GM18870 (cell line): ENCODE measurements at regions not wholly inside any gene's neighbourhood (a gene's known extent, or its start where the extent isn't known, plus 50 kb on each side); places are given as distances from the start of the nearest gene placed in this dataset.

ENCODE experiments used
- ATAC-seq: cut with Tn5 transposase; IDR thresholded peaks from one replicate; pipeline ENCODE4 v1.9.1; 2021; ENCODE audit warnings: moderate library complexity; ENCODE audit not compliant: unreplicated experiment

GRCh38 chr12:91975891-91976290, 169.8 kb downstream of the BTG1 start:
- no peak for ATAC-seq

DNA sequence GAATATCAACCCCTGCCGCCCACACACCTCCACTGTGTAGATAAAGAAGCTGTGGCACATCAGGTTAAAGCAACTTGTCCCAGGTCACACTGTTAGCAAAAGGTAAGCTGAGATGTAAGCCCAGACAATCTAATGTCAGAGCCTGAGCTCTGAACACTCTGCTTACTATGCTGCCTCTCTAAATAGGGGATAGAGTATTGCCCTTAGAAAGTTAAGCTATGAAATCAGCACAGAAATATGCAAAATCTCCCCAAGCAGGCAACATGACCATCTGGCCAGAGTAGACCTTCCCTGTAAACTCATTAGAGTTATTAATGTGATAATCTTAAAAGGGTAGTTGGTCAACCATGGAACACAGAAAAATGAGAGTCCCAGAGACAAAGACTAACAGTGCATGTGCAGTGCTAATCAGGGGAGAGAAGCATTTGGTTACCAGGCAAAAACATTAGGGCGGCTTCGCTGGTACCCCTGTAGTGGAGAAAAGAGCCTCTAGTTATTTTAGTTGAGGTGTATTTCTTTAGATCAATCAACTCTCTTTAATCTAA, 171.0 kb downstream of the BTG1 start:
- ATAC-seq, result no peak

DNA sequence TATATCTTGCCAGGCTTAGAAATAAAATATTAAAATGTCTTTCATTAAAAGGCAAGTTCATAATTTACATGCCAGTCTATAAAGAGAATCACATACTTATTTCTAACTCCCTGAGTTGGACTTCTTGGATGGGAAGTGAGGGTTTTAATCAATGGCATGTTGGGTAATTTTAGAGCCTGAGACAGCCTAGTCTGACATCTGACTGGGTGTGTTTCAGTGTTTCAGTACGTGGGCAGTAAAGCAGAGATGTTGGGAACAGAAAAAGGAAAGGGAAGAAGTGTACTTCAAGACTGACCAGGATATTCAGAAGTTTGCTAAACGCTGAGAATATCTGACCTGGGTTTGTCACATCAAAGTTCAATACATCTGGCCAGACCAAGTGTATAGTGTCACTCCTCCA, 171.8 kb downstream of the BTG1 start:
- no peak for ATAC-seq

DNA sequence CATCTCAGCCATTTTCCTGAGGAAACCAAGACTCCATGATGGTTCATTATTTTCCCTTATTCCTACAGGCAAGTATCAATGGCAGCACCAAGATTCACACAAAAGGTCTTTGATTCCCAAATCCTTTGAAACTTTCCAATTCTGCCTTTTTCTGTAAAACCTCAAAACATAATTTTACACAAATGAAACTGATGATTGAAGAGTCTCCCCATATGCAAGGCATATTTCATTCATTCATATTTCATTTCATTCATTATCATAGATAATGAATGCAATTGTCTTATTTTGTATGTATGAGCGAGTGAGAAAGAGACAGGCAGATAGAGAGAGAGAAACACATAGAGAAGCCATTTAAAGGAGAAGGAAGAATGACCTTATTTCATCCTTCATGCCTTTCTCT, 172.8 kb downstream of the BTG1 start:
- ATAC-seq, result no peak

- no peak for ATAC-seq
These were observed 176.9 kb downstream of the BTG1 start for GRCh38 chr12:91968777-91969171.

- ATAC-seq, result no peak
These were observed 177.4 kb downstream of the BTG1 start for GRCh38 chr12:91968076-91968776.

DNA sequence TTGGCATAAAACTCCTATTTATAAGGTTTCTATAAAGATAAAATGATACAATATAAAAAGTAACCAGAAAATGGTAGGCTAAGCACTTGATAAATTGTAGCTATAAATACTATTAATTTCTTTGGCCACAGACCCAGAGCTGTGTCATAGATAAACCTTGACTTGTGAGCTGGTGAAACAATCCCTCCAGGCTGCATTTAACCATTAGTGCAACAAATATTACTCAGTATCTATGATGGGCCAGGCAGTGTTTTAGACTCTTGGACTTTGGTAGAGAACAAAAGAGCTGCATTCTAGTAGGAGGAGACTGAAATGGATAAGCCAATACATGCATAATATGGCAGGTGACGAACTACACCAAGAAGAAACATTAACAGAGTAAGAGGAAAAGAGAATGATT, 178.1 kb downstream of the BTG1 start:
- no peak for ATAC-seq

DNA sequence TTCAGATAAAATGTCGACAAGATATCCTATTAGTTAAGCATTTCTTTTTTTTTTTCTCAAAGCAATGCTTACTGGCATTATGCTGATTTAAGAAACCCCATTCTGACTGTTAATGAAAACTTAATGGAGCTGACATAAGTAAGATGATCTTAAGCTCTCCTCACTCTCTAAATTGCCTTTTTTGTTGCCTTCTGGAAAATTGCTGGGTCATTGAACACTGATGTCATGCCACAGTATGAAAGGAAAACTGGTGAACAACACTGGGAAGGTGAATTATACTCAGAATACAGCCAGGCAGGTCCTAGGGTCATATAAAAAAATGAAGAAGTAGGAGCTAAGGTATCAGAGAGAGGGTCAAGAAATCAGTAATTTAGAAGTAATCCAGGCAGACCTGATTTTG, 179.9 kb downstream of the BTG1 start:
- no peak for ATAC-seq

DNA sequence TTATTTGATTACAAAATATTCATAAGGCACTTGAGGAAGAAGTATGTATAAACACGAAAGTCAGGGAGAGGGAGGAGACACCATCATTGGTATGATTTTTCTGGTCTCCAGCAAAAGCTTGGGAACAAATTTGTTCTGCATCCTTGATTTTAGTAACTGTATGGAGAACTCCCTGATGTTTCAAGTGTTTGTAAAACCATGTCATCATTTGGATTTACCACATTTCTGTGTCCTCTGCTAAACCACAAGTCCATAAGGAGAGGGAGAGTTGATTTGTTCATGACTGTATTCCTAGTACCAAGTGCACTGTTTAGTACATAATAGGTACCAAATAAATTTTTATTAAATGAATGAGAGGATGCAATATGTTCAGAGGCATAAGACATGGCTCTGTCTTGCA, 181.1 kb downstream of the BTG1 start:
- no peak for ATAC-seq

- no peak for ATAC-seq
These were observed 186.4 kb downstream of the BTG1 start for GRCh38 chr12:91959220-91959619.

DNA sequence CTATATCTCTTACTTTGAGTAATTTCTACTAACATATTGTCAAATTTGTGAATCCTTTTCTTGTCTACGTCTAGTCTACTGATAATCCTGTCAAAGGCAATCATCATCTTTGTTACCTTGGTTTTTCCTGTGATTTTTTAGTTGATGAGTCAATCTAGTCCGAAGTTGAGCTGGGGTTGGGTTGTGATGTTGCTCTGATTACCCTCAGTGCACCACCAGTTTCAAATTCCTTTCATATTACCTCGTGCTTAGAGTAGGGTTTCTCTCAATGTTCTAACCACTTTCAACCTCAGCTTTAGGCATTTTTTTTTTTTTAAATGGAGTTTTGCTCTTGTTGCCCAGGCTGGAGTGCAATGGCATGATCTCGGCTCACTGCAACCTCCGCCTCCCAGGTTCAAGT, 186.8 kb downstream of the BTG1 start:
- ATAC-seq, result no peak

DNA sequence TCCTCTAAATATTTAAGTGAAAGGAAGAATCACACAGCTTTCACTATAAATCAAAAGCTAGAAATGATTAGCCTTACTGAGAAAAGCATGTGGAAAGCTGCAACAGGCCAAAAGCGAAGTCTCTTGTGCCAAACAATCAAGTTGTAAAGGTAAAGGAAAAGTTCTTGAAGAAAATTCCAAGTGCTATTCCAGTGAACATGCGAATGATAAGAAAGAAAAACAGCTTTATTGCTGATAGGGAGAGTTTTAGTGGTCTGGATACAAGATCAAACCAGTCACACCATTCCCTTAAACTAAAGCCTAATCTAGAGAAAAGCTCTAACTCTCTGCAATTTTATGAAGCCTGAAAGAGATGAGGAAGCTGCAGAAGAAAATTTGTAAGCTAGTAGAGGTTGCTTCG, 190.9 kb downstream of the BTG1 start:
- no peak for ATAC-seq

- no peak for ATAC-seq
These were observed 191.3 kb downstream of the BTG1 start for GRCh38 chr12:91954326-91954725.

DNA sequence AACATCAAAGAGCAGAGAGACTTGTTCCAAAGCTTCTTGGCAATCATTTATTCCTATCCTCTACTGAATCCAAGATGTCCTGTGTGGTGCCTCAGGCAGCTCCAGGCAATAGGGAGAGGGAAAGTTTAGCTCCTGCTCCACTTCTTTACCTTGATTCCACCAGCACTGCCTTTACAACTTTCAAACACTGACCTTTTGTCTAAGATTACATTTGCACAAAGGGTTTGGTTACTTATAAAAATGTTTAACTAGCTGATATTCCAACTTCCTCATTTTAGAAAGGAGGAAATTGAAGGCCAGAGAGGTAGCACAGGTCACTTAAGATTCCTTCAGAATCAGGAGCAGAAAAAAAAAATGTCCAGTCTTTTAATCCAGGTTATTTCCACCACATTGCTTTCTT, 192.7 kb downstream of the BTG1 start:
- no peak for ATAC-seq

GRCh38 chr12:91951571-91951970, 194.1 kb downstream of the BTG1 start:
- ATAC-seq, result no peak

GRCh38 chr12:91948504-91948903, 197.1 kb downstream of the BTG1 start:
- no peak for ATAC-seq

DNA sequence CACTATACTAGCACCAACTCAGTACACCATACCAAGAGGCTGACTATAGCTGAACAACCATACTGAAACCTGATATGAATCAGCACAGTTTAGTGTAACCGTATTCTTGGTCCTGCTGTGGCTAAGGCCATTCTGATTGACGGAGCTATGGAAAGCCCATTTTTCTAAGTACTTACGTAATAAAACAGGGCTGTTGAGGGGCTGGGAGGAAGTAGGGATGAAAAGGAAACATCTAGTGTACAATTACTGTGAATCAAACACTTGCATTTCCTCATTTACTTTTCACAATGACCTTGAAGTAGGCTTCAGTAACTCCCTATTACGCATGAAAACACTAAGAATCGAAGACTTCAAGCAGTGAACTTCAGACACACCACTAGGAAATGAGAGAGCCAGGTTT, 198.2 kb downstream of the BTG1 start:
- ATAC-seq, result peak; percentile 87

- no peak for ATAC-seq
These were observed 201.0 kb downstream of the BTG1 start for GRCh38 chr12:91944637-91945036.

DNA sequence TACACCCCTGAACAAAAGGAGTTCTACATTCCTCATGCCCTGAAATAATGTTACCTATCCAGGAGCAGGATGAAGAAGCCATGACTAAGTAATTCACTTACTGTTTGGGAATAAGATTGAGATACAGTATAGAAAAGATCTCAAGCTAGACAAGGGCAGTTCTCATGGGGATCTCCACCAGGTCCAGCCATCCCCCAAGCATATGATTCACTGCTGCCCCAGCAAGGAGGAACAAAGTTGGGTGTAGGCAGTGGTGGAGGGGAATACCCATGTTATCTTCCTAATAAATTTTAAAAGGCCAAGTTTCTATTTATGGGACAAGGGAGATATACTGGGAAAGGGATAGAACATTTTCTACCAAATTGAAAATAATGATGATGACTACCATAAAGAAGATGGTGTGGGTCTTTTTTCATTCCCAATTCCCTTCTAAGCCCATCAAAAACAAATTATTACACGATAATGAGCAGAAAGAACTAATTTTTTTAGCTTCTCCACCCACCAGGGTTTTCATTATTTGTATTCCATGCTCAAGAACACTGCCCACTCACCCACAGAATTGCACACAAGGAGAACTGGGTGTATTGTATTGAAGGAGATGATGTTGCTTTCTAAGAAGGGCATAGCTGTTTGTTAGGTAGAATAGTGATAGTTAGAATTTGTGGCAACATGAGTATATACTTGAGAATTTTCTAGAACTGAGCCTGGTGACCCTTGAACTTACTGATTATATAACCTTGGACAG, 204.6 kb downstream of the BTG1 start:
- ATAC-seq, result no peak

- no peak for ATAC-seq
These were observed 205.3 kb downstream of the BTG1 start for GRCh38 chr12:91940322-91940721.

DNA sequence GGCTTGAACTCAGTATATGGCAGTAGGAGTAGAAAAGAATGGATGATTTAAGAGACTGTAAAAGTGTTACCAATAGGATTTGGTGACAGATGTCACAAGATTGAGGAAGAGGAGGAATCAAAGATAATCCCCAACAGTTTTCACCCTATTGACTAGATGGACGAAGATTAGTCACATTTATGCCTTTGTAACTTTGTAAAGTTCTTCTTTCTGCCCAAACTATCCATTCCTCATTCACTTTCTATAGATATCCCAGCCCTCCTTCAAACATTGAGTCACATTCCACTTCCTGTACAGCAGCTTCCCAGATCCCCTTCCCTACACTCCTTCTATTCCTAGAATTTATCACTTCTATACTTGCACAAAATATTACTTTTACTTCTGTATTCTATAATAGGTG, 207.9 kb downstream of the BTG1 start:
- no peak for ATAC-seq

GRCh38 chr12:91937009-91937408, 208.6 kb downstream of the BTG1 start:
- no peak for ATAC-seq
